ENCODE measurements at regions not wholly inside any gene's neighbourhood (a gene's known extent, or its start where the extent isn't known, plus 50 kb on each side); places are given as distances from the start of the nearest gene placed in this dataset.

- Histone ChIP-seq H3K27ac (ENCODE audit: low read depth, low read length) (no peak overlapping the region), H3K4me1 (ENCODE audit: control insufficient read depth, insufficient read depth, low read length) (no peaks in the 10 kb centered on the region), H3K9me3 (ENCODE audit: control insufficient read depth, insufficient read depth, low read length) (no peaks in the 10 kb centered on the region)
These were observed 226.7 kb upstream of the PKDCC start for GRCh38 chr2:41821167-41821566.

DNA sequence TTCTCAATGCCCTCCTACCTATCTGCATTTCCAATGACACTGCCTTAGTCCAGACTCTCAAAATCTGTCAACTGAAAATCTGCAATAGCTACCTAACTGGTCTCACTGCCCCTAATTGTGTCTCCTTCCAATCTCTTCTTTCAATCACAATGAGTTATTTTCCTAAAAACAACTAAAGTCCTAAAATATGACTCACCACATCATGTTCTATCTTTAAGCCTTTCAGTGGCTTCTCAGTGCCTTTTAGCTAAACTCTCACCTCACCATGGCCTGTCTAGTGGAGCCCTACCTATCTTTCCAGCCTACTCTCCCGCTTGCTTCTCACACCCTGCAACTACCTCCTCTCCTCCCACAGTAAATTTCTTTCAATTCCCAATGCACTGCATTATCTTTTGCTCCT, 220.9 kb upstream of the PKDCC start:
- no peak overlapping the region for H3K27ac ChIP-seq (ENCODE audit: low read depth, low read length)
- 100% methylated on average over 1 of the region's 1 CpG for WGBS (ENCODE audit: insufficient coverage)
- no peak for DNase-seq (ENCODE audit: low read depth in 4 of 6, low spot score in 6 of 6)
- no peak overlapping the region for H3K4me3 ChIP-seq (ENCODE audit: low read depth, low read length)
- H3K9me3 ChIP-seq (ENCODE audit: control insufficient read depth, insufficient read depth, low read length) = no peaks in the 10 kb centered on the region
- H3K4me1 ChIP-seq (ENCODE audit: control insufficient read depth, insufficient read depth, low read length) = no peaks in the 10 kb centered on the region
- no peaks in the 10 kb centered on the region for H3K36me3 ChIP-seq (ENCODE audit: control insufficient read depth, insufficient read depth, low read length)
- no peaks in the 10 kb centered on the region for H3K27me3 ChIP-seq (ENCODE audit: control insufficient read depth, insufficient read depth, low read length)

More at GRCh38 chr2:41821167-41821566, 226.7 kb upstream of the PKDCC start:
- DNase-seq (ENCODE audit: low read depth in 4 of 6, low spot score in 6 of 6) = no peak
- Histone ChIP-seq H3K4me3 (ENCODE audit: low read depth, low read length) (no peak overlapping the region), H3K27me3 (ENCODE audit: control insufficient read depth, insufficient read depth, low read length) (no peaks in the 10 kb centered on the region), H3K36me3 (ENCODE audit: control insufficient read depth, insufficient read depth, low read length) (no peaks in the 10 kb centered on the region)
- 87% methylated on average over 1 of the region's 2 CpGs for WGBS (ENCODE audit: insufficient coverage)

DNA sequence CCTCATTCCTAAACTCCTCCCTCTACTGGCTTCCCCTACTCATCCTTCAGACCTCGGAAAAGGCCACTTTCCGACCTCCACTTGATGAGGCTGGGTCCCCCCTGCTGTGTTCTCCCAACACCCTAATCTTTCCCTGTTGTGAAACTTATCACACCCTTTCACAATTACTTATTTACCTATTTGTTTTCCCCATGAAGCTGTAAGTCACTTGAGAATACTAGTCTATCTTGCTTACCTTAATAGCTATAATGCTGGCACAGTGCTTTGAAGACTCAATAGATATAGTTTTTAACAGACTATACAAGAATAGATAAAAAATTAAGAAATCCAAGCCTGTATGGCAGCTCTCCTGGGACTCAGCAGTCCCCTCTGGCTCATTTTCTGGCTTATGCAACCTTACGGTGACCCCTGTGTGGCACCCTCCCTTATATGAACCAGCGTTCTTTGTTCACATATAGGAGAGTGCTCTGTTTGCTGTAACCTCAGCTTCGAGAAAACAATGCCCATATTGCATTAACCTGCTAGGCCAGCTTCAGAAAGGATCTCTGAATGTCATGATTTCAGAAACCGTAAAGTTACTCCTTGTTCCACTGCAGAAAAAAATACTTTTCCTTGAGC, 220.4 kb upstream of the PKDCC start:
- Histone ChIP-seq H3K36me3 (ENCODE audit: control insufficient read depth, insufficient read depth, low read length) (no peaks in the 10 kb centered on the region), H3K4me3 (ENCODE audit: low read depth, low read length) (no peak overlapping the region), H3K9me3 (ENCODE audit: control insufficient read depth, insufficient read depth, low read length) (no peaks in the 10 kb centered on the region), H3K27ac (ENCODE audit: low read depth, low read length) (no peak overlapping the region), H3K4me1 (ENCODE audit: control insufficient read depth, insufficient read depth, low read length) (no peaks in the 10 kb centered on the region), H3K27me3 (ENCODE audit: control insufficient read depth, insufficient read depth, low read length) (no peaks in the 10 kb centered on the region)
- 47% methylated on average over 3 of the region's 6 CpGs for WGBS (ENCODE audit: insufficient coverage)
- no peak for DNase-seq (ENCODE audit: low read depth in 4 of 6, low spot score in 6 of 6)

- H3K27me3 ChIP-seq (ENCODE audit: control insufficient read depth, insufficient read depth, low read length) = no peaks in the 10 kb centered on the region
- no peaks in the 10 kb centered on the region for H3K4me1 ChIP-seq (ENCODE audit: control insufficient read depth, insufficient read depth, low read length)
- no peaks in the 10 kb centered on the region for H3K36me3 ChIP-seq (ENCODE audit: control insufficient read depth, insufficient read depth, low read length)
- H3K9me3 ChIP-seq (ENCODE audit: control insufficient read depth, insufficient read depth, low read length) = no peaks in the 10 kb centered on the region
- no peak overlapping the region for H3K27ac ChIP-seq (ENCODE audit: low read depth, low read length)
- no peak for DNase-seq (ENCODE audit: low read depth in 4 of 6, low spot score in 6 of 6)
- no peak overlapping the region for H3K4me3 ChIP-seq (ENCODE audit: low read depth, low read length)
- no CpG with 5 or more reads among the region's 1 CpG for WGBS (ENCODE audit: insufficient coverage)
These were observed 219.7 kb upstream of the PKDCC start for GRCh38 chr2:41828052-41828643.

DNA sequence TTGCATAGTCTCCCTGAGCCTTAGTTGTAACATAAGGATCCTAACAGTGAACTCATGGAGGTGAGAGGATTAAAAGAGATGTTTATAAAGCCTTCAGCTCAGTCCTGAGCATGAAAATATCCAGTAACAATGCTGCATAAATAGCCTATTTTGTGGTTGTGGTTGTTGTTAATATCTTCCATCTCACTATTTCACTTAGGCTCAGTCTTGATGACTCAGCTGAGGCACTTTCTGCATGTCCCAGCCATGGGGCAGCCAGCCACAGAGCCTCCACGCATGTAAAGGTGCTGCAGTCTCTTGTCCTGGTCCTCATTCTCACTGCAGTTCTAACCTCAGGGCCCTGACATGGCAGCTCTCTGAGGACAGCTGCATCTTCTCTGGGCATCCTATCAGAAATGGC, 218.8 kb upstream of the PKDCC start:
- 94% methylated on average over 1 of the region's 1 CpG for WGBS (ENCODE audit: insufficient coverage)
- H3K27me3 ChIP-seq (ENCODE audit: control insufficient read depth, insufficient read depth, low read length) = no peaks in the 10 kb centered on the region
- no peak overlapping the region for H3K27ac ChIP-seq (ENCODE audit: low read depth, low read length)
- no peak overlapping the region for H3K4me3 ChIP-seq (ENCODE audit: low read depth, low read length)
- DNase-seq (ENCODE audit: low read depth in 4 of 6, low spot score in 6 of 6) = no peak
- no peaks in the 10 kb centered on the region for H3K36me3 ChIP-seq (ENCODE audit: control insufficient read depth, insufficient read depth, low read length)
- H3K4me1 ChIP-seq (ENCODE audit: control insufficient read depth, insufficient read depth, low read length) = no peaks in the 10 kb centered on the region
- H3K9me3 ChIP-seq (ENCODE audit: control insufficient read depth, insufficient read depth, low read length) = no peaks in the 10 kb centered on the region

- Histone ChIP-seq H3K27ac (ENCODE audit: low read depth, low read length) (no peak overlapping the region), H3K4me1 (ENCODE audit: control insufficient read depth, insufficient read depth, low read length) (no peaks in the 10 kb centered on the region), H3K4me3 (ENCODE audit: low read depth, low read length) (no peak overlapping the region), H3K36me3 (ENCODE audit: control insufficient read depth, insufficient read depth, low read length) (no peaks in the 10 kb centered on the region), H3K27me3 (ENCODE audit: control insufficient read depth, insufficient read depth, low read length) (no peaks in the 10 kb centered on the region), H3K9me3 (ENCODE audit: control insufficient read depth, insufficient read depth, low read length) (no peaks in the 10 kb centered on the region)
- WGBS (ENCODE audit: insufficient coverage) = no CpG with 5 or more reads among the region's 1 CpG
- no peak for DNase-seq (ENCODE audit: low read depth in 4 of 6, low spot score in 6 of 6)
These were observed 217.2 kb upstream of the PKDCC start for GRCh38 chr2:41830600-41830999.

- H3K27me3 ChIP-seq (ENCODE audit: control insufficient read depth, insufficient read depth, low read length) = no peaks in the 10 kb centered on the region
- WGBS (ENCODE audit: insufficient coverage) = 88% methylated on average over 4 of the region's 5 CpGs
- H3K27ac ChIP-seq (ENCODE audit: low read depth, low read length) = no peak overlapping the region
- no peak overlapping the region for H3K4me3 ChIP-seq (ENCODE audit: low read depth, low read length)
- no peaks in the 10 kb centered on the region for H3K36me3 ChIP-seq (ENCODE audit: control insufficient read depth, insufficient read depth, low read length)
- H3K9me3 ChIP-seq (ENCODE audit: control insufficient read depth, insufficient read depth, low read length) = no peaks in the 10 kb centered on the region
- H3K4me1 ChIP-seq (ENCODE audit: control insufficient read depth, insufficient read depth, low read length) = no peaks in the 10 kb centered on the region
- DNase-seq (ENCODE audit: low read depth in 4 of 6, low spot score in 6 of 6) = no peak
These were observed 215.6 kb upstream of the PKDCC start for GRCh38 chr2:41832218-41832617.

DNA sequence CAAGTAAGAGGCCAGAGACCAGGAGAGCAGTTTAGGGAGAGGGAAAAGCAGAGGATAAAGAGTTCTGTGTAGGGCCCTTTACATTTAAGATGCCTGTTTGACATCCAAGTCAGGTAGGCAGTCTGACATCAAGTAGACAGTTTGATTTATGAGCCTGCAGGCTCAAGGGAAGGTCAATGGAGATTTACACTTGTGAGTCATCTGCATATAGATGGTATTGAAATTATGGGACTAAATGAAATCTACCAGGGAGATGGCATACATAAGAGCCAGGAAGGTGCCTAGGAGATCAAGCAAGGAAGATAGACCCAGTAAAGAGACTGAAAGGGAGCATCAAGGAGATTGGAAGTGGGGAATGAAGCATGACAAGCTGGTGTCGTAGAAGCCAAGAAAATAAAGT, 212.4 kb upstream of the PKDCC start:
- Histone ChIP-seq H3K27me3 (ENCODE audit: control insufficient read depth, insufficient read depth, low read length) (peaks cover 4% of the 10 kb centered on the region), H3K4me3 (ENCODE audit: low read depth, low read length) (no peak overlapping the region), H3K36me3 (ENCODE audit: control insufficient read depth, insufficient read depth, low read length) (no peaks in the 10 kb centered on the region), H3K9me3 (ENCODE audit: control insufficient read depth, insufficient read depth, low read length) (no peaks in the 10 kb centered on the region), H3K4me1 (ENCODE audit: control insufficient read depth, insufficient read depth, low read length) (no peaks in the 10 kb centered on the region), H3K27ac (ENCODE audit: low read depth, low read length) (no peak overlapping the region)
- DNase-seq (ENCODE audit: low read depth in 4 of 6, low spot score in 6 of 6) = peak in 1 of 6 donors; percentile 51
- no CpG with 5 or more reads among the region's 1 CpG for WGBS (ENCODE audit: insufficient coverage)

GRCh38 chr2:41836948-41837347, 210.9 kb upstream of the PKDCC start:
- Histone ChIP-seq H3K27ac (ENCODE audit: low read depth, low read length) (no peak overlapping the region), H3K4me3 (ENCODE audit: low read depth, low read length) (no peak overlapping the region), H3K27me3 (ENCODE audit: control insufficient read depth, insufficient read depth, low read length) (peaks cover 4% of the 10 kb centered on the region), H3K4me1 (ENCODE audit: control insufficient read depth, insufficient read depth, low read length) (peaks cover 7% of the 10 kb centered on the region), H3K9me3 (ENCODE audit: control insufficient read depth, insufficient read depth, low read length) (no peaks in the 10 kb centered on the region), H3K36me3 (ENCODE audit: control insufficient read depth, insufficient read depth, low read length) (no peaks in the 10 kb centered on the region)
- 18% methylated on average over 4 of the region's 4 CpGs for WGBS (ENCODE audit: insufficient coverage)
- DNase-seq (ENCODE audit: low read depth in 4 of 6, low spot score in 6 of 6) = peak in 2 of 6 donors; percentile 11 to 44

DNA sequence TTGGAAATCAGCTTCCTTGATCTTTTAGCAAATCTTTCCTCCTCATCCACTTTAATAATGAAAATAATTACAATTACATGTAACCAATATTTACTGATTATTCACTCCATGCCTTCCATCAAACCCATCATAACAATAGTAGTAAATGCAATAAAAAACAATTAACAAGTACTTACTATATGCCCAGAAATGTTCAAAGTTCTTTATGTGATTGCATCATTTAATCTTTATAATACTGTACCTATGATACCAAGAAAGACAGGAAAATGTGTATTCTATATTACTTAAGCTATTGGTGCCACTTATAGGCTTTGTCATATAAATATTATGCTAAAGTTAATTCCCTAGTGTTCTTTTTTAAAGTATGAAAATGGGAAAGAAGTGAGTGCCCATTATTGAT, 210.2 kb upstream of the PKDCC start:
- H3K27ac ChIP-seq (ENCODE audit: low read depth, low read length) = no peak overlapping the region
- DNase-seq (ENCODE audit: low read depth in 4 of 6, low spot score in 6 of 6) = no peak

More for the DNA sequence above, 210.2 kb upstream of the PKDCC start:
- Histone ChIP-seq H3K4me1 (ENCODE audit: control insufficient read depth, insufficient read depth, low read length) (peaks cover 7% of the 10 kb centered on the region), H3K9me3 (ENCODE audit: control insufficient read depth, insufficient read depth, low read length) (no peaks in the 10 kb centered on the region), H3K27me3 (ENCODE audit: control insufficient read depth, insufficient read depth, low read length) (peaks cover 4% of the 10 kb centered on the region), H3K36me3 (ENCODE audit: control insufficient read depth, insufficient read depth, low read length) (no peaks in the 10 kb centered on the region), H3K4me3 (ENCODE audit: low read depth, low read length) (no peak overlapping the region)

Data from spinal cord (tissue), 9 donors.